ENCODE measurements at regions not wholly inside any gene's neighbourhood (a gene's known extent, or its start where the extent isn't known, plus 50 kb on each side); places are given as distances from the start of the nearest gene placed in this dataset.

GRCh38 chr13:67445436-67445835, 215.3 kb upstream of the PCDH9 start (continued):
- TF ChIP-seq ZNF518B (CRISPR knock-in tag; IDR thresholded peaks at IDR 0.05) = no peak
- TF ChIP-seq SUPT5H (IDR thresholded peaks at IDR 0.05) = no peak
- TF ChIP-seq ZNF717 (CRISPR knock-in tag; IDR thresholded peaks at IDR 0.05) = no peak

GRCh38 chr13:67443923-67444322, 213.8 kb upstream of the PCDH9 start:
- BruUV-seq (replicated peaks) = no TSS peak
- Histone ChIP-seq H3K27me3 (ENCODE audit: control insufficient read depth in 2 of 2, insufficient read depth in 2 of 2, low read length in 2 of 2) (no peaks in the 10 kb centered on the region), H3K36me3 (ENCODE audit: control insufficient read depth, insufficient read depth, low read length) (no peaks in the 10 kb centered on the region), H3K4me3 (no peak overlapping the region), H3K27ac (ENCODE audit: extremely low read depth, low read depth, low read length) (no peak overlapping the region), H3K4me2 (ENCODE audit: insufficient read depth, low read length) (no peak overlapping the region), H4K20me1 (replicated peaks; ENCODE audit: control insufficient read depth, insufficient read depth, low read length) (no peaks in the 10 kb centered on the region), H3K9me3 (replicated peaks; ENCODE audit: control insufficient read depth, insufficient read depth, low read depth, low read length) (no peaks in the 10 kb centered on the region), H2AFZ (ENCODE audit: low read depth, low read length) (no peak overlapping the region), H3K9me1 (ENCODE audit: control insufficient read depth, insufficient read depth, low read length) (no peaks in the 10 kb centered on the region), H3K79me2 (ENCODE audit: control insufficient read depth, insufficient read depth, low read length) (no peaks in the 10 kb centered on the region), H3K9ac (ENCODE audit: insufficient read depth in 1 of 2, low read depth in 2 of 2, low read length in 2 of 2) (no peak overlapping the region), H3K4me1 (replicated peaks in 1 of 2; ENCODE audit: control insufficient read depth in 2 of 2, insufficient read depth in 2 of 2, low read length in 2 of 2) (no peaks in the 10 kb centered on the region)
- ChIA-PET POLR2A (no interaction called here), CTCF (ENCODE audit: low intra/inter-chr PET ratio) (no interaction called here)
- peak; percentile 23; the same call in 1 of the 2 replicates for TF ChIP-seq MAFF (IDR thresholded peaks at IDR 0.05; ENCODE audit: low read length)
- TF ChIP-seq MAFK (IDR thresholded peaks at IDR 0.05; ENCODE audit: low read length) = 0 out of 2 replicates have a peak, but pooled peaks have one; percentile 20
- TF ChIP-seq ZSCAN32 (CRISPR knock-in tag; IDR thresholded peaks at IDR 0.05) = no peak
- in situ Hi-C loops (cut with MboI) (no loop called here), intact Hi-C loops (cut with micrococcal nuclease) (no loop called here)
- DNase-seq (ENCODE audit: extremely low read depth in 1 of 4, low spot score in 3 of 4) = no peak
- 6% methylated on average over 2 of the region's 2 CpGs for WGBS (ENCODE audit: insufficient coverage, low coverage, missing lambda C conversion rate)
- no peak for FAIRE-seq
- no peak for ATAC-seq

All from K562 (cell line).